HepG2 (cell line): ENCODE measurements at regions not wholly inside any gene's neighbourhood (a gene's known extent, or its start where the extent isn't known, plus 50 kb on each side); places are given as distances from the start of the nearest gene placed in this dataset.

Experiments used
- ATAC-seq: fragments of 200-7000 bp; cut with Tn5 transposase; 3 replicates; pipeline ENCODE4 v1.9.1; 2020; ENCODE audit warnings: mild to moderate bottlenecking, moderate library complexity
- BruUV-seq: library from RNA; stranded (reverse); fragments of 400-500 nt; replicated peaks from 2 replicates; lab custom pipeline; 2021; lab: Mats Ljungman, UMichigan
- CTCF ChIA-PET: fragments of 300-600 bp; formaldehyde crosslinking; extraction: SDS; loops from one replicate; lab custom pipeline; 2021; ENCODE audit warnings: low total read pairs, inconsistent platforms, low intra/inter-chr PET ratio; lab: Yijun Ruan, JAX
- POLR2A ChIA-PET: fragments of 350-600 bp; sonication (Branson Sonifier 250); formaldehyde crosslinking; loops from one replicate; lab custom pipeline; 2020; ENCODE audit warnings: antibody characterized with exemption, inconsistent platforms; lab: Yijun Ruan, JAX
- DNase-seq: peaks from one replicate; pipeline ENCODE4 v3.0.0-alpha.2; 2015; ENCODE audit warnings: low spot score
- FAIRE-seq: peaks from 3 replicates; lab custom pipeline; 2011; peaks lifted over from hg19 to GRCh38; lab: Jason Lieb, UNC
- H2AFZ ChIP-seq: one replicate; pipeline ENCODE4 v1.6.1; 2011; ENCODE audit warnings: low read length, inconsistent platforms
- H3K27ac ChIP-seq: fragments of 300-600 bp; 3 replicates; pipeline ENCODE4 v1.8.0; 2011; ENCODE audit warnings: mixed run types, mild to moderate bottlenecking, mixed read lengths, low read length, inconsistent platforms; ENCODE audit not compliant: insufficient read depth; ENCODE audit errors: extremely low read length
- H3K27me3 ChIP-seq, 2 experiments: fragments of 200-600 bp in 1 of 2; 2 replicates in 1 of 2; 3 replicates in 1 of 2; pipeline versions ENCODE4 v1.6.0 to v1.8.0; 2011; ENCODE audit warnings: low read length in 2 of 2, mild to moderate bottlenecking in 2 of 2, moderate library complexity in 2 of 2, inconsistent platforms in 1 of 2; ENCODE audit not compliant: insufficient read depth in 2 of 2, control insufficient read depth in 1 of 2
- H3K36me3 ChIP-seq, 2 experiments: fragments of 200-600 bp in 1 of 2; replicated peaks in 1 of 2; 2 replicates in 1 of 2; 3 replicates in 1 of 2; pipeline versions ENCODE4 v1.5.1 to v1.8.0; 2011; ENCODE audit warnings: low read length in 2 of 2, inconsistent platforms in 1 of 2; ENCODE audit not compliant: insufficient read depth in 2 of 2, control insufficient read depth in 1 of 2
- H3K4me1 ChIP-seq: 2 replicates; pipeline ENCODE4 v1.5.1; 2012; ENCODE audit warnings: low read length, inconsistent platforms; ENCODE audit not compliant: insufficient read depth
- H3K4me2 ChIP-seq: 2 replicates; pipeline ENCODE4 v1.6.0; 2011; ENCODE audit warnings: low read depth, low read length, inconsistent platforms
- H3K4me3 ChIP-seq, 3 experiments: fragments of 200-600 bp in 1 of 3; sonication (generic), shearing (Covaris generic) in 1 of 3; replicated peaks in 1 of 3; 2 replicates each; pipeline ENCODE4 v1.5.1; 2011 to 2016; ENCODE audit warnings: low read length in 3 of 3, inconsistent platforms in 2 of 3, low read depth in 2 of 3, mild to moderate bottlenecking in 2 of 3, control low read depth in 1 of 3, mixed read lengths in 1 of 3; ENCODE audit not compliant: insufficient read depth in 1 of 3
- H3K79me2 ChIP-seq: one replicate; pipeline ENCODE4 v1.6.1; 2011; ENCODE audit warnings: low read length, inconsistent platforms; ENCODE audit not compliant: insufficient read depth
- H3K9ac ChIP-seq: 2 replicates; pipeline ENCODE4 v1.6.0; 2011; ENCODE audit warnings: mild to moderate bottlenecking, low read depth, low read length, inconsistent platforms; ENCODE audit not compliant: insufficient read depth
- H3K9me3 ChIP-seq: 2 replicates; pipeline ENCODE4 v1.5.1; 2012; ENCODE audit warnings: mild to moderate bottlenecking, low read length
- H4K20me1 ChIP-seq: 2 replicates; pipeline ENCODE4 v1.6.0; 2011; ENCODE audit warnings: inconsistent platforms, mild to moderate bottlenecking, low read length, moderate library complexity; ENCODE audit not compliant: insufficient read depth
- ESRRA ChIP-seq: sonication (generic); formaldehyde crosslinking; IDR thresholded peaks from 2 replicates; pipeline ENCODE4 v1.5.1; 2020; ENCODE audit warnings: mild to moderate bottlenecking, low read depth, missing genetic modification reagents
- GATAD2A ChIP-seq: IDR thresholded peaks from 2 replicates; pipeline ENCODE4 v1.6.1; 2016
- HOXA3 ChIP-seq: sonication (generic); formaldehyde crosslinking; IDR thresholded peaks from 2 replicates; pipeline ENCODE4 v1.5.0; 2020; ENCODE audit warnings: missing genetic modification reagents
- KDM5A ChIP-seq: fragments of 200-600 bp; sonication (generic); IDR thresholded peaks from 2 replicates; pipeline ENCODE4 v1.7.0; 2018; ENCODE audit warnings: antibody characterized with exemption, mild to moderate bottlenecking, low read length, borderline replicate concordance
- KLF11 ChIP-seq: IDR thresholded peaks from 2 replicates; pipeline ENCODE4 v1.6.1; 2016; ENCODE audit warnings: missing compliant biosample characterization
- MBD4 ChIP-seq: IDR thresholded peaks from 2 replicates; pipeline ENCODE4 v1.6.1; 2012; ENCODE audit warnings: low read length, inconsistent platforms, borderline replicate concordance
- NFYC ChIP-seq: IDR thresholded peaks from 2 replicates; pipeline ENCODE4 v1.6.1; 2016; ENCODE audit warnings: missing genetic modification reagents, missing compliant biosample characterization
- RNF2 ChIP-seq: fragments of 450-650 bp; conservative IDR thresholded peaks from 2 replicates; pipeline ENCODE4 v1.6.1; 2016; ENCODE audit warnings: low read depth
- SALL1 ChIP-seq: sonication (generic); formaldehyde crosslinking; IDR thresholded peaks from 2 replicates; pipeline ENCODE4 v1.8.0; 2022; ENCODE audit warnings: mild to moderate bottlenecking, missing genetic modification reagents
- SNRNP70 ChIP-seq: fragments of 200-400 bp; formaldehyde crosslinking; IDR thresholded peaks from 2 replicates; pipeline ENCODE4 v1.6.1; 2017; ENCODE audit warnings: mild to moderate bottlenecking, low read depth, low read length, moderate library complexity
- TCF7L2 ChIP-seq: IDR thresholded peaks from 2 replicates; pipeline ENCODE4 v1.6.1; 2011; ENCODE audit warnings: mild to moderate bottlenecking, low read depth, low read length, moderate library complexity
- ZBTB42 ChIP-seq: sonication (generic); formaldehyde crosslinking; IDR thresholded peaks from 2 replicates; pipeline ENCODE4 v1.5.0; 2020; ENCODE audit warnings: mild to moderate bottlenecking, missing genetic modification reagents
- ZNF124 ChIP-seq: sonication (generic); formaldehyde crosslinking; IDR thresholded peaks from 2 replicates; pipeline ENCODE4 v1.4.0; 2020; ENCODE audit warnings: missing genetic modification reagents
- ZNF441 ChIP-seq: sonication (generic); formaldehyde crosslinking; IDR thresholded peaks from 2 replicates; pipeline ENCODE4 v1.7.0; 2021; ENCODE audit warnings: missing genetic modification reagents, borderline replicate concordance
- ZNF605 ChIP-seq: sonication (generic); formaldehyde crosslinking; IDR thresholded peaks from 2 replicates; pipeline ENCODE4 v1.8.0; 2022; ENCODE audit warnings: mild to moderate bottlenecking, missing genetic modification reagents
- ZNF776 ChIP-seq: sonication (generic); formaldehyde crosslinking; IDR thresholded peaks from 2 replicates; pipeline ENCODE4 v1.4.0; 2020; ENCODE audit warnings: mild to moderate bottlenecking, missing genetic modification reagents
- WGBS: methylation state at CpG from one replicate; pipeline ENCODE4 v1.1.6; 2017; ENCODE audit warnings: low lambda C conversion rate; 5-methylcytosine and 5-hydroxymethylcytosine counted together
- in situ Hi-C: cut with HindIII; loops from 2 replicates; pipeline ENCODE4 v1.10.0; 2017; ENCODE audit warnings: low pct_unique_long_range_greater_than_20kb; ENCODE audit not compliant: extremely low pct_ligation_motif_present
- intact Hi-C: fragments of 100-400 bp; cut with micrococcal nuclease; formaldehyde crosslinking; loops from one replicate; pipeline ENCODE4 v1.10.0; 2022; ENCODE audit not compliant: unreplicated experiment
- TF ChIP-seq, protein P1 (sequence below): sonication (generic); formaldehyde crosslinking; IDR thresholded peaks from 2 replicates; pipeline ENCODE4 v1.8.0; 2023; ENCODE audit warnings: mild to moderate bottlenecking, missing genetic modification reagents
- TF ChIP-seq, protein P2 (sequence below): sonication (generic); formaldehyde crosslinking; IDR thresholded peaks from 2 replicates; pipeline ENCODE4 v1.8.0; 2022; ENCODE audit warnings: missing genetic modification reagents, low read depth, mild to moderate bottlenecking, borderline replicate concordance
- TF ChIP-seq, protein P3 (sequence below): sonication (generic); formaldehyde crosslinking; IDR thresholded peaks from 2 replicates; pipeline ENCODE4 v1.9.0; 2021; ENCODE audit warnings: mild to moderate bottlenecking, missing genetic modification reagents

DNA sequence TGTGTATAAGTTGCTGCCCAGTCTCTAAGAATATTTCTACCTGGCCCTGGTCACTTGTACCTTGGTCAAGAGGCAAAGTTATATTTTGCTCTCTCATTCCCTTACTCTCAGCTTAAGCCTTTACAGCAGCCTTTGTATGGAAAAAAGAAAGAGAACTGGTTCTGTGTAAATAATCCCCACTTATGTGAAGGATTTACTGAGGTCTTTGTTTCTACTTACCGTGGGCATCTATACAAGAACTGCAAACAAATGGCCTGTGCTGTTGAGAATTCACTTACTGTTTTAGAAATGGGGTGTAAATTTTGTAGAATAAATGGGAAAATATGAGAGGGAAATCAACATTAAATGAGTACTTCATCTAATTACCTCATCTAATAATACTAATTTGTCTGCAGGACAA lies 267.4 kb downstream of the PCDH20 start (continued):
- TF ChIP-seq TCF7L2 = no peak
- TF ChIP-seq, protein P1, sequence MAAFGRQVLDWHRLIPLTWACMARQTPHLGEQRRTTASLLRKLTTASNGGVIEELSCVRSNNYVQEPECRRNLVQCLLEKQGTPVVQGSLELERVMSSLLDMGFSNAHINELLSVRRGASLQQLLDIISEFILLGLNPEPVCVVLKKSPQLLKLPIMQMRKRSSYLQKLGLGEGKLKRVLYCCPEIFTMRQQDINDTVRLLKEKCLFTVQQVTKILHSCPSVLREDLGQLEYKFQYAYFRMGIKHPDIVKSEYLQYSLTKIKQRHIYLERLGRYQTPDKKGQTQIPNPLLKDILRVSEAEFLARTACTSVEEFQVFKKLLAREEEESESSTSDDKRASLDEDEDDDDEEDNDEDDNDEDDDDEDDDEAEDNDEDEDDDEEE (CRISPR knock-in tag) = no peak

DNA sequence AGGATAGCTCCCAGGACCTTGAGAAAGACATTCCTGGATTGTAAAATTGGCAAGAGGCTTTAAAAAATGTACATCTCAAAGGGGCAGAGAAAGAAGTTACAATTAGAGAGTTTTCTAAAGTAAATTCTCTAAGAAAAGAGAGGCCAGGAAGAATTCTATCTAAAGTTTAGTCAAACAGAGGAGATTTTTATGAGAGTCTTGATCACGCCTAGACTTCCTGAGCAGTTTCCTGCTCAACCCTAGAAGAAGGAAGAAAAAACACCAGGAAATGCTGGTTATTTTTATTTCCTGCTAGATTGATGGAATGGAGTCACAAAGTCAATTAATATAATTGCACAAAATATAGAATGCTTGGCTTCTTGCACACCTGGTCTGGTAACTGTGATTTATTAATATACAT lies 269.1 kb downstream of the PCDH20 start:
- no peak for DNase-seq
- Histone ChIP-seq H4K20me1 (no peaks in the 10 kb centered on the region), H3K4me2 (no peak overlapping the region), H3K27ac (no peak overlapping the region), H3K4me1 (no peaks in the 10 kb centered on the region), H3K9ac (no peak overlapping the region), H3K27me3 (no peaks in the 10 kb centered on the region), H3K4me3 (no peak overlapping the region), H3K79me2 (no peaks in the 10 kb centered on the region), H3K9me3 (no peaks in the 10 kb centered on the region), H2AFZ (no peak overlapping the region), H3K36me3 (no peaks in the 10 kb centered on the region)
- CTCF ChIA-PET = no interaction called here
- TF ChIP-seq ZNF776 (CRISPR knock-in tag) = no peak
- no peak for TF ChIP-seq ESRRA (CRISPR knock-in tag)
- TF ChIP-seq ZNF605 (CRISPR knock-in tag) = no peak
- no peak for TF ChIP-seq RNF2
- TF ChIP-seq GATAD2A (CRISPR knock-in tag) = no peak
- TF ChIP-seq, protein P2, sequence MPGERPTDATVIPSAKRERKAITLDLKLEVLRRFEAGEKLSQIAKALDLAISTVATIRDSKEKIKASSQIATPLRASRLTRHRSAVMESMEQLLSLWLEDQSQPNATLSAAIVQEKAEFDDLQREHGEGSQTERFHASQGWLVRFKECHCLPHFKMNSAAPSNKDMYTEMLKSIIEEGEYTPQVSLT = no peak
- no peak for TF ChIP-seq KLF11
- TF ChIP-seq, protein P3, sequence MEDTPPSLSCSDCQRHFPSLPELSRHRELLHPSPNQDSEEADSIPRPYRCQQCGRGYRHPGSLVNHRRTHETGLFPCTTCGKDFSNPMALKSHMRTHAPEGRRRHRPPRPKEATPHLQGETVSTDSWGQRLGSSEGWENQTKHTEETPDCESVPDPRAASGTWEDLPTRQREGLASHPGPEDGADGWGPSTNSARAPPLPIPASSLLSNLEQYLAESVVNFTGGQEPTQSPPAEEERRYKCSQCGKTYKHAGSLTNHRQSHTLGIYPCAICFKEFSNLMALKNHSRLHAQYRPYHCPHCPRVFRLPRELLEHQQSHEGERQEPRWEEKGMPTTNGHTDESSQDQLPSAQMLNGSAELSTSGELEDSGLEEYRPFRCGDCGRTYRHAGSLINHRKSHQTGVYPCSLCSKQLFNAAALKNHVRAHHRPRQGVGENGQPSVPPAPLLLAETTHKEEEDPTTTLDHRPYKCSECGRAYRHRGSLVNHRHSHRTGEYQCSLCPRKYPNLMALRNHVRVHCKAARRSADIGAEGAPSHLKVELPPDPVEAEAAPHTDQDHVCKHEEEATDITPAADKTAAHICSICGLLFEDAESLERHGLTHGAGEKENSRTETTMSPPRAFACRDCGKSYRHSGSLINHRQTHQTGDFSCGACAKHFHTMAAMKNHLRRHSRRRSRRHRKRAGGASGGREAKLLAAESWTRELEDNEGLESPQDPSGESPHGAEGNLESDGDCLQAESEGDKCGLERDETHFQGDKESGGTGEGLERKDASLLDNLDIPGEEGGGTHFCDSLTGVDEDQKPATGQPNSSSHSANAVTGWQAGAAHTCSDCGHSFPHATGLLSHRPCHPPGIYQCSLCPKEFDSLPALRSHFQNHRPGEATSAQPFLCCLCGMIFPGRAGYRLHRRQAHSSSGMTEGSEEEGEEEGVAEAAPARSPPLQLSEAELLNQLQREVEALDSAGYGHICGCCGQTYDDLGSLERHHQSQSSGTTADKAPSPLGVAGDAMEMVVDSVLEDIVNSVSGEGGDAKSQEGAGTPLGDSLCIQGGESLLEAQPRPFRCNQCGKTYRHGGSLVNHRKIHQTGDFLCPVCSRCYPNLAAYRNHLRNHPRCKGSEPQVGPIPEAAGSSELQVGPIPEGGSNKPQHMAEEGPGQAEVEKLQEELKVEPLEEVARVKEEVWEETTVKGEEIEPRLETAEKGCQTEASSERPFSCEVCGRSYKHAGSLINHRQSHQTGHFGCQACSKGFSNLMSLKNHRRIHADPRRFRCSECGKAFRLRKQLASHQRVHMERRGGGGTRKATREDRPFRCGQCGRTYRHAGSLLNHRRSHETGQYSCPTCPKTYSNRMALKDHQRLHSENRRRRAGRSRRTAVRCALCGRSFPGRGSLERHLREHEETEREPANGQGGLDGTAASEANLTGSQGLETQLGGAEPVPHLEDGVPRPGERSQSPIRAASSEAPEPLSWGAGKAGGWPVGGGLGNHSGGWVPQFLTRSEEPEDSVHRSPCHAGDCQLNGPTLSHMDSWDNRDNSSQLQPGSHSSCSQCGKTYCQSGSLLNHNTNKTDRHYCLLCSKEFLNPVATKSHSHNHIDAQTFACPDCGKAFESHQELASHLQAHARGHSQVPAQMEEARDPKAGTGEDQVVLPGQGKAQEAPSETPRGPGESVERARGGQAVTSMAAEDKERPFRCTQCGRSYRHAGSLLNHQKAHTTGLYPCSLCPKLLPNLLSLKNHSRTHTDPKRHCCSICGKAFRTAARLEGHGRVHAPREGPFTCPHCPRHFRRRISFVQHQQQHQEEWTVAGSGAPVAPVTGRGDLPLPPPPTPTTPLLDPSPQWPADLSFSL (CRISPR knock-in tag) = no peak
- TF ChIP-seq KDM5A = no peak
- TF ChIP-seq ZBTB42 = no peak
- TF ChIP-seq MBD4 = no peak
- no peak for TF ChIP-seq ZNF124
- no peak for TF ChIP-seq SALL1
- no peak for TF ChIP-seq NFYC (CRISPR knock-in tag)
- no peak for TF ChIP-seq HOXA3
- TF ChIP-seq ZNF441 (CRISPR knock-in tag) = no peak
- TF ChIP-seq SNRNP70 = no peak
- BruUV-seq = no TSS peak
- whole genome bisulfite sequencing = 0% methylated on average over 1 of the region's 1 CpG
- FAIRE-seq = no peak
- POLR2A ChIA-PET = no interaction called here
- no peak for ATAC-seq
- in situ Hi-C loops = no loop called here
- intact Hi-C loops = no loop called here
